ENCODE measurements at regions not wholly inside any gene's neighbourhood (a gene's known extent, or its start where the extent isn't known, plus 50 kb on each side); places are given as distances from the start of the nearest gene placed in this dataset.

DNA sequence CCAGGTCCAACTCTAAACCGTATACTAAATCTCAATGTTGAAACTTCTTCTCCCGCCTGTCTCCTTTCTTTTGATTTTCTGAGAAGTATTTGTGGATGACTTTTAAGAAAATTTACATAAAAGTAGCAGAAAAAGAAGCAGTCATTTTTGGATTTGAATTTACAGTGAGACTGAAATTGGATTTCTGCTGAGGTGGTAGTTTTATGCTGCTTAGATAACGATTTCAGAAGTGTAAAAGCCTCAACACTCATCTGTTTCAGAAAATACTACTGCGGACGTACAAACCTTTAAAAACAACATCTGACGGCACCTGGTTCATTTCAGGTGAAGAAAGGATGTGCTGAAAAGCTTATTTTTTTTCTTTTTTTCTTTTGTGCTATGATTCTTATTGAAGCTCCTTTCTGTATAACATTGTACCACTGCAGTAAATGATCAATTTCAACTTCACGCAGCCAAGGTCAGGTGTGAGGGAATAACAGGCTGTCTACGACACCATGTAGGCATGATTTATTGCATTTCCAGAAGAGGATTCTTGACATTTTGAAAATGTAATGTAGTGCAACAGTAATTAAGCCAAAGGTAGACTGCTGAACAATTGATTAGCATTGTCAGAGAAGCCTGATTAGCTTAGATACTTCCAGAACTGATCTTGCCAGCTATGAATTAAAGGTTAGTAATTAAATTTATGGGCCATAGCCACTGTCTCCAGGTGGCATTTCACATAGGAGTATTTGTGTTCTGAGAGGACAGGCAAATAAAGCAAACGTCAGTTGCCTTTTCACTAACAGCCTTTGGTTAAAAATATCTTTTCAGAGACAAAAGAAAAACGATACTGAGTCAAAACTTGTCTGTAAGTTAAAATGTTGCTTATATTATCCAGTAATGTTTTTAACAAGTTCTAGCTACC is 134.6 kb upstream of the KBTBD8 start:
- ChIA-PET CTCF (no interaction called here), POLR2A (no interaction called here)
- TF ChIP-seq FOXK2 (IDR thresholded peaks at IDR 0.05) (no peak), FOXA1 (IDR thresholded peaks at IDR 0.05) (no peak), ELF4 (IDR thresholded peaks at IDR 0.05) (no peak), HDGF (IDR thresholded peaks at IDR 0.05; ENCODE audit: borderline replicate concordance) (no peak), CTBP1 (IDR thresholded peaks at IDR 0.05; ENCODE audit: borderline replicate concordance) (no peak), L3MBTL2 (conservative IDR thresholded peaks at IDR 0.05) (no peak), NFRKB (IDR thresholded peaks at IDR 0.05) (no peak), SUZ12 (IDR thresholded peaks at IDR 0.05) (no peak), BHLHE40 (IDR thresholded peaks at IDR 0.05; ENCODE audit: borderline replicate concordance) (no peak), TARDBP (IDR thresholded peaks at IDR 0.05) (no peak), ZNF384 (IDR thresholded peaks at IDR 0.05) (no peak), LEF1 (IDR thresholded peaks at IDR 0.05; ENCODE audit: borderline replicate concordance) (no peak)
- DNase-seq (ENCODE audit: extremely low spot score): no peak

DNA sequence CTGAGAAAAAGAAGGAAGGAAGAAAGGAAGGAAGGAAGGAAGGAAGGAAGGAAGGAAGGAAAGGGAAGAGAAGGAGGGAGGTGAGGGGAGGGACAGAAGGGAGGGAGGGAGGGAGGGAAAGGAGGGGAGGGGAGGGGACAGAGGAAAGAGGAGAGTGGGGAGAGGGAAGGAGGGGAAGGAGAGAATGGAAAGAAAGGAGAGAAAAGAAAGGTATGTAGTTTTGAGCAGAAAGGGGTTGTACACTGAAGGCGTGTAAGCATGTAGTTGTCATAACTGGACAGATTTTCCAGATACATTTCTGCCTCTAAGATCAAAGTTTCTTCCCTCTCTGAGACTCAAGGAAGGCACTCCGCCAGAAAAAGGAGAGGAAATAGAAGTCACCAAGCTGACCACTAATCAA is 113.4 kb upstream of the KBTBD8 start:
- no peak for DNase-seq (ENCODE audit: extremely low spot score)
- TF ChIP-seq, protein P1, sequence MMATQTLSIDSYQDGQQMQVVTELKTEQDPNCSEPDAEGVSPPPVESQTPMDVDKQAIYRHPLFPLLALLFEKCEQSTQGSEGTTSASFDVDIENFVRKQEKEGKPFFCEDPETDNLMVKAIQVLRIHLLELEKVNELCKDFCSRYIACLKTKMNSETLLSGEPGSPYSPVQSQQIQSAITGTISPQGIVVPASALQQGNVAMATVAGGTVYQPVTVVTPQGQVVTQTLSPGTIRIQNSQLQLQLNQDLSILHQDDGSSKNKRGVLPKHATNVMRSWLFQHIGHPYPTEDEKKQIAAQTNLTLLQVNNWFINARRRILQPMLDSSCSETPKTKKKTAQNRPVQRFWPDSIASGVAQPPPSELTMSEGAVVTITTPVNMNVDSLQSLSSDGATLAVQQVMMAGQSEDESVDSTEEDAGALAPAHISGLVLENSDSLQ (IDR thresholded peaks at IDR 0.05): no peak
- no peak for TF ChIP-seq SP1 (IDR thresholded peaks at IDR 0.05)
- no peak for TF ChIP-seq ELF4 (IDR thresholded peaks at IDR 0.05)
- no peak for TF ChIP-seq BHLHE40 (IDR thresholded peaks at IDR 0.05; ENCODE audit: borderline replicate concordance)
- ChIA-PET POLR2A (no interaction called here), CTCF (no interaction called here)

DNA sequence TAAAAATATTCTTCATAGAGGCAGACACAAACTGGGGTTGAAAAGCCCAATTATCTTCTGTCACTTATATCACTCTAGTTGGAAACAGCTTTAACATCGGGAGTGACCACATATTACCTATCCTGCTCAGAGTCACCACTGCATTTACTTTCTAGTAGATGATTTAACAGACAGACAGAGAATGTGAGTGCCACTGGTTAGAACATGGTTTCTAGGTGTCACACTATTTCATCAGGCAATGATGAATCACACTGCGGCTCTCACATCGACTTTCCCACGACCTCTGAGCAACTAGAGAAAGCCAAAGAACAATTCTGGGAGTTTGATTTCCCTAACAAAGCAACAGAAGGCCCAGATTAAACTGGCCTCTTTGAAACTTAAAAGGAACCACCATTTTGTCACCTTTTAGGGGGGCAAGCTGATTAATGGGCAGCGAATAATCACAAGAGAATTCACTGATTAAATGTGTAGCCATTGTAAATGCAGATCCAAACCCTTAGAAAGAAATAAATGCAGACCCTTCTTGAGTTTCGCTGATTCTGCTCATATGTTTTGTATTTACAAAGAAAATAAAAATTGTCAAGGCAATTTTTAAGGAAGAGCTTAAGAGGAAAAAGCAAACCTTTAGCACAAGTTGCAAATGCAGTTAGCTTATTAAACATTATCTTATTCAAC is 112.6 kb upstream of the KBTBD8 start:
- CTCF ChIA-PET: no interaction called here
- TF ChIP-seq NFRKB (IDR thresholded peaks at IDR 0.05) (no peak), FOXK2 (IDR thresholded peaks at IDR 0.05) (no peak), ELF4 (IDR thresholded peaks at IDR 0.05) (no peak), SP1 (IDR thresholded peaks at IDR 0.05) (no peak), SUZ12 (IDR thresholded peaks at IDR 0.05) (no peak), TARDBP (IDR thresholded peaks at IDR 0.05) (no peak), LEF1 (IDR thresholded peaks at IDR 0.05; ENCODE audit: borderline replicate concordance) (no peak), FOXM1 (IDR thresholded peaks at IDR 0.05; ENCODE audit: borderline replicate concordance) (no peak), FOXA1 (IDR thresholded peaks at IDR 0.05) (no peak), HDGF (IDR thresholded peaks at IDR 0.05; ENCODE audit: borderline replicate concordance) (no peak), BHLHE40 (IDR thresholded peaks at IDR 0.05; ENCODE audit: borderline replicate concordance) (no peak), ZNF384 (IDR thresholded peaks at IDR 0.05) (no peak), CTBP1 (IDR thresholded peaks at IDR 0.05; ENCODE audit: borderline replicate concordance) (no peak), L3MBTL2 (conservative IDR thresholded peaks at IDR 0.05) (no peak)
- TF ChIP-seq, protein P1 (IDR thresholded peaks at IDR 0.05): no peak
- POLR2A ChIA-PET: no interaction called here
- no peak for DNase-seq (ENCODE audit: extremely low spot score)

DNA sequence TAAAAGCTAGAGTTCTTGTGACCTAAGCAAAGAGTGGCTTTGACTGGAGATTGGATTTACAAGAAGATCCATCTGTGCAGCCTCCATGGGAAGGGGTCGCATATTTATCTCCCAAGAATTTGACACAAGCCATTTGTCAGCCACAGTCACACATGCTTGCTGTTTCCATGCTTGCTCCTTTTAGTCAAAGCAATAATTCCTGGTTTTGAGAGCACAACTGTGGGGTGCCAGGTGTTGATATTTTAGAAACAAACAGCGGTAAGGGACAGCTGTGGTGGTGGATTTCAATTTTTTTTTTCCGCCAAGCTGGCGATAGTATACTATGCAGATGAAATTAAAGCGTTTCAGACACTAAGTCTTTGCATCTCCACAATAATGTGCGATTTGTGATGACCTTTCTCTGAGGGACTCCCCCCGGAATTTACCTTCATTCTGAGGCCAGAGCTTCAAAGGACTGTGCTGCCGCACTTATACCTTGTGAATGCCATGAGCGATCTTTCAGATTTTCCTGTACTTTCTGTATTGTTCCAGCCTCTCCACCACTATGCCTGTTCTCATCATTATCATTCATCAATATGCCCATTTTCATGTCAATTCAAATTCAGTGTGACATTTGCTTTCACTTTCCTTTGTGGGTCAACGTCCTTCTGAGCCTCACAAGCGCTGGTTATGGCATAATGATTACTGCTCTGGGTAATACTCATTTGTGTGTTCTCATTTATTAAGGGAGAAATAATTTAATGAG is 108.2 kb upstream of the KBTBD8 start:
- CTCF ChIA-PET: no interaction called here
- POLR2A ChIA-PET: no interaction called here
- DNase-seq (ENCODE audit: extremely low spot score): no peak
- TF ChIP-seq NFRKB (IDR thresholded peaks at IDR 0.05) (no peak), ELF4 (IDR thresholded peaks at IDR 0.05) (no peak), ARNT (IDR thresholded peaks at IDR 0.05) (no peak), L3MBTL2 (conservative IDR thresholded peaks at IDR 0.05) (no peak), SUZ12 (IDR thresholded peaks at IDR 0.05) (no peak), FOXM1 (IDR thresholded peaks at IDR 0.05; ENCODE audit: borderline replicate concordance) (no peak), HDGF (IDR thresholded peaks at IDR 0.05; ENCODE audit: borderline replicate concordance) (no peak), SP1 (IDR thresholded peaks at IDR 0.05) (no peak), FOXK2 (IDR thresholded peaks at IDR 0.05) (no peak), FOXA1 (IDR thresholded peaks at IDR 0.05) (no peak), CTBP1 (IDR thresholded peaks at IDR 0.05; ENCODE audit: borderline replicate concordance) (no peak), TARDBP (IDR thresholded peaks at IDR 0.05) (no peak), ZNF384 (IDR thresholded peaks at IDR 0.05) (no peak)
- TF ChIP-seq, protein P1 (IDR thresholded peaks at IDR 0.05): no peak

DNA sequence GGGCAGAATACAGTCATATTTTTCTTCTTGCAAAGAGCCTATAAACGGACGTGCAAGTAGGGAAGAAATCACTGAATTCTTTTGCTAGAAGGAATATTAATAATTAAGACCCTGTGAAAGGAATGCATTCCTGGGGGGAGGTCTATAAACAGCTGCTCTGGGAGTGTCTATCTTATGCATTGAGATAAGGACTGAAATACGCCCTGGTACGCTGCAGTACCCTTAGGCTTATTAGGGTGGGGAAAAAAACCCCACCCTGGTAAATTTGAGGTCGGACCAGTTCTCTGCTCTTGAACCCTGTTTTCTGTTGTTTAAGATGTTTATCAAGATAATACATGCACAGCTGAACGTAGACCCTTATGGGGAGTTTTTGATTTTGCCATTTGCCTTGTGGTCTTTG is 100.0 kb upstream of the KBTBD8 start:
- ChIA-PET POLR2A (no interaction called here), CTCF (no interaction called here)
- DNase-seq (ENCODE audit: extremely low spot score): no peak
- TF ChIP-seq LEF1 (IDR thresholded peaks at IDR 0.05; ENCODE audit: borderline replicate concordance): no peak
- no peak for TF ChIP-seq FOXK2 (IDR thresholded peaks at IDR 0.05)
- TF ChIP-seq, protein P1 (IDR thresholded peaks at IDR 0.05): no peak
- TF ChIP-seq L3MBTL2 (conservative IDR thresholded peaks at IDR 0.05): no peak
- TF ChIP-seq FOXA1 (IDR thresholded peaks at IDR 0.05): no peak
- no peak for TF ChIP-seq BHLHE40 (IDR thresholded peaks at IDR 0.05; ENCODE audit: borderline replicate concordance)
- no peak for TF ChIP-seq CTBP1 (IDR thresholded peaks at IDR 0.05; ENCODE audit: borderline replicate concordance)
- no peak for TF ChIP-seq ZNF384 (IDR thresholded peaks at IDR 0.05)
- TF ChIP-seq FOXM1 (IDR thresholded peaks at IDR 0.05; ENCODE audit: borderline replicate concordance): no peak
- TF ChIP-seq NFRKB (IDR thresholded peaks at IDR 0.05): no peak
- TF ChIP-seq ELF4 (IDR thresholded peaks at IDR 0.05): no peak
- TF ChIP-seq SUZ12 (IDR thresholded peaks at IDR 0.05): no peak
- no peak for TF ChIP-seq TARDBP (IDR thresholded peaks at IDR 0.05)
- no peak for TF ChIP-seq ARNT (IDR thresholded peaks at IDR 0.05)
- no peak for TF ChIP-seq SP1 (IDR thresholded peaks at IDR 0.05)
- no peak for TF ChIP-seq HDGF (IDR thresholded peaks at IDR 0.05; ENCODE audit: borderline replicate concordance)
